ENCODE measurements at regions not wholly inside any gene's neighbourhood (a gene's known extent, or its start where the extent isn't known, plus 50 kb on each side); places are given as distances from the start of the nearest gene placed in this dataset.
A peak's percentile ranks its signal among the peaks of the same experiment; 100 is the strongest.

GRCh38 chr6:15773806-15774410 lies 111.1 kb upstream of the DTNBP1 start:
- DNase-seq (ENCODE audit: low read depth in 1 of 2, low spot score in 1 of 2), result no peak
- Histone ChIP-seq H3K27ac (replicated peaks) (no peak overlapping the region), H3K4me3 (replicated peaks; ENCODE audit: insufficient read depth, low read length) (no peak overlapping the region), H3K27me3 (ENCODE audit: insufficient read depth, poor library complexity, severe bottlenecking) (no peaks in the 10 kb centered on the region)
- TF ChIP-seq REST (IDR thresholded peaks at IDR 0.05; ENCODE audit: insufficient replicate concordance, low read depth) (no peak), SPI1 (IDR thresholded peaks at IDR 0.05; ENCODE audit: borderline replicate concordance, low read depth) (peak; percentile 73)

- Histone ChIP-seq H3K4me3 (replicated peaks; ENCODE audit: insufficient read depth, low read length) (no peak overlapping the region), H3K27me3 (ENCODE audit: insufficient read depth, poor library complexity, severe bottlenecking) (no peaks in the 10 kb centered on the region), H3K27ac (replicated peaks) (no peak overlapping the region)
- no peak for DNase-seq (ENCODE audit: low read depth in 1 of 2, low spot score in 1 of 2)
- TF ChIP-seq POLR2AphosphoS5 (IDR thresholded peaks at IDR 0.05; ENCODE audit: low read depth) (no peak), GABPA (IDR thresholded peaks at IDR 0.05; ENCODE audit: low read depth) (no peak), SPI1 (IDR thresholded peaks at IDR 0.05; ENCODE audit: borderline replicate concordance, low read depth) (no peak), REST (IDR thresholded peaks at IDR 0.05; ENCODE audit: insufficient replicate concordance, low read depth) (no peak)
- TF ChIP-seq, protein P1, sequence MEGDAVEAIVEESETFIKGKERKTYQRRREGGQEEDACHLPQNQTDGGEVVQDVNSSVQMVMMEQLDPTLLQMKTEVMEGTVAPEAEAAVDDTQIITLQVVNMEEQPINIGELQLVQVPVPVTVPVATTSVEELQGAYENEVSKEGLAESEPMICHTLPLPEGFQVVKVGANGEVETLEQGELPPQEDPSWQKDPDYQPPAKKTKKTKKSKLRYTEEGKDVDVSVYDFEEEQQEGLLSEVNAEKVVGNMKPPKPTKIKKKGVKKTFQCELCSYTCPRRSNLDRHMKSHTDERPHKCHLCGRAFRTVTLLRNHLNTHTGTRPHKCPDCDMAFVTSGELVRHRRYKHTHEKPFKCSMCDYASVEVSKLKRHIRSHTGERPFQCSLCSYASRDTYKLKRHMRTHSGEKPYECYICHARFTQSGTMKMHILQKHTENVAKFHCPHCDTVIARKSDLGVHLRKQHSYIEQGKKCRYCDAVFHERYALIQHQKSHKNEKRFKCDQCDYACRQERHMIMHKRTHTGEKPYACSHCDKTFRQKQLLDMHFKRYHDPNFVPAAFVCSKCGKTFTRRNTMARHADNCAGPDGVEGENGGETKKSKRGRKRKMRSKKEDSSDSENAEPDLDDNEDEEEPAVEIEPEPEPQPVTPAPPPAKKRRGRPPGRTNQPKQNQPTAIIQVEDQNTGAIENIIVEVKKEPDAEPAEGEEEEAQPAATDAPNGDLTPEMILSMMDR (IDR thresholded peaks at IDR 0.05; ENCODE audit: insufficient read depth, low read length), result peak; percentile 1
These were observed 107.7 kb upstream of the DTNBP1 start for GRCh38 chr6:15770347-15771143.

GRCh38 chr6:15769511-15770018 lies 106.7 kb upstream of the DTNBP1 start:
- Histone ChIP-seq H3K27ac (replicated peaks) (no peak overlapping the region), H3K4me3 (replicated peaks; ENCODE audit: insufficient read depth, low read length) (no peak overlapping the region), H3K27me3 (ENCODE audit: insufficient read depth, poor library complexity, severe bottlenecking) (no peaks in the 10 kb centered on the region)
- DNase-seq (ENCODE audit: low read depth in 1 of 2, low spot score in 1 of 2), result no peak
- TF ChIP-seq SPI1 (IDR thresholded peaks at IDR 0.05; ENCODE audit: borderline replicate concordance, low read depth) (no peak), REST (IDR thresholded peaks at IDR 0.05; ENCODE audit: insufficient replicate concordance, low read depth) (no peak), GABPA (IDR thresholded peaks at IDR 0.05; ENCODE audit: low read depth) (no peak)

- Histone ChIP-seq H3K4me3 (replicated peaks; ENCODE audit: insufficient read depth, low read length) (no peak overlapping the region), H3K27ac (replicated peaks) (no peak overlapping the region), H3K27me3 (ENCODE audit: insufficient read depth, poor library complexity, severe bottlenecking) (no peaks in the 10 kb centered on the region)
- no peak for DNase-seq (ENCODE audit: low read depth in 1 of 2, low spot score in 1 of 2)
- TF ChIP-seq, protein P1 (IDR thresholded peaks at IDR 0.05; ENCODE audit: insufficient read depth, low read length), result no peak
- TF ChIP-seq POLR2AphosphoS5 (IDR thresholded peaks at IDR 0.05; ENCODE audit: low read depth) (no peak), GABPA (IDR thresholded peaks at IDR 0.05; ENCODE audit: low read depth) (no peak), SPI1 (IDR thresholded peaks at IDR 0.05; ENCODE audit: borderline replicate concordance, low read depth) (no peak), REST (IDR thresholded peaks at IDR 0.05; ENCODE audit: insufficient replicate concordance, low read depth) (no peak)
These were observed 106.2 kb upstream of the DTNBP1 start for GRCh38 chr6:15768999-15769398.

All from HL-60 (cell line).